Panc1 (cell line): ENCODE measurements at regions not wholly inside any gene's neighbourhood (a gene's known extent, or its start where the extent isn't known, plus 50 kb on each side); places are given as distances from the start of the nearest gene placed in this dataset.

ENCODE experiments used
- ATAC-seq: fragments of 200-7000 bp; cut with Tn5 transposase; 2 replicates; pipeline ENCODE4 v1.9.1; 2020; ENCODE audit warnings: mild to moderate bottlenecking, moderate library complexity
- BruUV-seq: library from RNA; stranded (reverse); fragments of 400-500 nt; replicated peaks from 2 replicates; lab custom pipeline; 2021; lab: Mats Ljungman, UMichigan
- CTCF ChIA-PET: fragments of 300-600 bp; sonication (Branson Sonifier 250); formaldehyde crosslinking; loops from one replicate; lab custom pipeline; 2022; ENCODE audit warnings: antibody characterized with exemption; lab: Charles Lee
- POLR2A ChIA-PET: fragments of 300-600 bp; sonication (Branson Sonifier 250); formaldehyde crosslinking; loops from one replicate; lab custom pipeline; 2022; ENCODE audit warnings: antibody characterized with exemption; lab: Charles Lee
- DNase-seq: peaks from one replicate; pipeline ENCODE4 v3.0.0-alpha.2; 2010; ENCODE audit warnings: low read depth, low spot score
- H3K27ac ChIP-seq: 2 replicates; pipeline ENCODE4 v1.5.1; 2011; ENCODE audit warnings: mild to moderate bottlenecking, low read length, inconsistent platforms
- H3K27me3 ChIP-seq: fragments of 200-500 bp; sonication (Bioruptor generic); 2 replicates; pipeline ENCODE4 v1.6.0; 2014; ENCODE audit warnings: low read length, inconsistent platforms; ENCODE audit not compliant: control insufficient read depth, insufficient read depth
- H3K36me3 ChIP-seq: fragments of 200-500 bp; sonication (Bioruptor generic); 2 replicates; pipeline ENCODE4 v1.5.1; 2014; ENCODE audit warnings: inconsistent platforms, mild to moderate bottlenecking, low read length, moderate library complexity; ENCODE audit not compliant: control insufficient read depth, insufficient read depth
- H3K4me1 ChIP-seq: 2 replicates; pipeline ENCODE4 v1.5.1; 2011; ENCODE audit warnings: inconsistent platforms, mild to moderate bottlenecking, low read length, moderate library complexity; ENCODE audit not compliant: control insufficient read depth, insufficient read depth
- H3K4me3 ChIP-seq, 2 experiments: 2 replicates each; pipeline ENCODE4 v1.5.1; 2011 to 2012; ENCODE audit warnings: low read depth in 2 of 2, low read length in 2 of 2, mild to moderate bottlenecking in 2 of 2, inconsistent platforms in 1 of 2, moderate library complexity in 1 of 2
- H3K9me3 ChIP-seq: fragments of 200-500 bp; sonication (Bioruptor generic); 2 replicates; pipeline ENCODE4 v1.5.1; 2014; ENCODE audit warnings: low read depth, mild to moderate bottlenecking, inconsistent platforms, low read length, moderate library complexity; ENCODE audit not compliant: control insufficient read depth, insufficient read depth
- POLR2AphosphoS5 ChIP-seq: IDR thresholded peaks from 2 replicates; pipeline ENCODE4 v1.6.1; 2012; ENCODE audit warnings: mild to moderate bottlenecking, low read depth, low read length, moderate library complexity
- SIN3A ChIP-seq: IDR thresholded peaks from 2 replicates; pipeline ENCODE4 v1.6.1; 2012; ENCODE audit warnings: low read depth, mild to moderate bottlenecking, low read length, moderate library complexity, borderline replicate concordance; ENCODE audit not compliant: insufficient read depth
- in situ Hi-C: cut with HindIII; loops from 2 replicates; pipeline ENCODE4 v1.10.0; 2016; ENCODE audit warnings: low sequenced_read_pairs, low pct_unique_long_range_greater_than_20kb
- intact Hi-C: fragments of 100-400 bp; cut with micrococcal nuclease; formaldehyde crosslinking; loops from one replicate; pipeline ENCODE4 v1.10.0; 2022; ENCODE audit not compliant: unreplicated experiment

DNA sequence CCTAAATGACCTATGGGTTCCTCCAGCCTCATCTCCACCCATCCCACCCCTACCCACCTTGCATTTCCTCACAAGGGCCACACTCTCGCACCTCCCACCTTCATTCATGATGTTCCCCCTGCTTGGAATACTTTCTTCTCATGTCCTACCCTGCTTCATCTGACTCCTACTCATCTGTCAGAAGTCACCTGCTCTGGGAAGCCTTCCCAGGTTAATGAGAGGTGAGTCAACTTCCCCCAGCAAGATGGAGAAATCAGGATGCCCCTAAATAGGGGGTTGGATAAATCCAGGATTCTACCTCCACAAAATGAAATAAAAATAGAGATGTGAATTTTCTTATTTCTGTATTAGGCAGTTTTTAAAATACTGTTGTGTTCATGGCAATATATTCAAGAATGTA, 51.0 kb upstream of the WSB1 start:
- POLR2A ChIA-PET, result no interaction called here
- H3K4me3 ChIP-seq, result no peak overlapping the region
- no peak overlapping the region for H3K27ac ChIP-seq
- BruUV-seq, result no TSS peak
- no peak for TF ChIP-seq SIN3A
- DNase-seq (no peak), ATAC-seq (no peak)
- no peaks in the 10 kb centered on the region for H3K36me3 ChIP-seq
- no peaks in the 10 kb centered on the region for H3K27me3 ChIP-seq
- intact Hi-C loops, result loop anchor here (10.0 kb wide), 1 partner anchor 48 kb away; no protein-coding TSS in a partner anchor
- peaks cover 18% of the 10 kb centered on the region for H3K4me1 ChIP-seq
- H3K9me3 ChIP-seq, result no peaks in the 10 kb centered on the region
- CTCF ChIA-PET, result interaction anchor here (1.2 kb wide), 1 partner anchor 90 kb away, joined by 5 read pairs; no protein-coding TSS in a partner anchor
- in situ Hi-C loops, result loop anchor here (25.0 kb wide), 1 partner anchor 94 kb away; no protein-coding TSS in a partner anchor

DNA sequence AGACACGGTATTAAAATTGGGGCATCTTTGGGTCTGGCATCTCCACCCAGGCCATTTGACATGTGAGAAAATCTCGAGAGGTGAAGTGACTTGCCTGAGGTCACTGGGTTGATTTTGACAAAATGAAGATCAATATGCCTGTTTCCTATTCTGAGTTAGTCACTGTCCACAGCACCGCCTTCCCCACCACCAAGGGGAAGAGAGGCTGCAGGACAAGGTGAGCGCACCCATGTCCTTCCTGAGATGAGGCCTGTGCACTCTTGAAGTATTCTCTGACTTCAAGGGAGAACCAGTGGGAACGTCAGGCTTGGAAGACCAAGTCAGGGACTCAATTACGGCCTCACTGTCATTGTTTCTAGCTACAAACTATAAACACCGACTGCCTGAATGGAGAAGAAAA, 49.9 kb upstream of the WSB1 start:
- in situ Hi-C loops, result loop anchor here (25.0 kb wide), 1 partner anchor 93 kb away; no protein-coding TSS in a partner anchor

More for the DNA sequence above, 49.9 kb upstream of the WSB1 start:
- no TSS peak for BruUV-seq
- H3K9me3 ChIP-seq, result no peaks in the 10 kb centered on the region
- H3K27ac ChIP-seq, result no peak overlapping the region
- H3K36me3 ChIP-seq, result no peaks in the 10 kb centered on the region
- H3K27me3 ChIP-seq, result no peaks in the 10 kb centered on the region
- intact Hi-C loops, result loop anchor here (2.0 to 10.0 kb wide), 2 partner anchors 49 to 89 kb away; no protein-coding TSS in a partner anchor
- ChIA-PET POLR2A (no interaction called here), CTCF (interaction anchor here (1.3 kb wide), 1 partner anchor 89 kb away, joined by 3 read pairs; no protein-coding TSS in a partner anchor)
- TF ChIP-seq SIN3A (no peak), POLR2AphosphoS5 (no peak)
- peaks cover 18% of the 10 kb centered on the region for H3K4me1 ChIP-seq
- no peak overlapping the region for H3K4me3 ChIP-seq
- DNase-seq (no peak), ATAC-seq (no peak)
